ENCODE measurements at regions not wholly inside any gene's neighbourhood (a gene's known extent, or its start where the extent isn't known, plus 50 kb on each side); places are given as distances from the start of the nearest gene placed in this dataset.
"Not testable (repeated sequence)": the region's sequence is repeated elsewhere in the genome, so short reads cannot be mapped to it uniquely, and the experiment has no call there.

DNA sequence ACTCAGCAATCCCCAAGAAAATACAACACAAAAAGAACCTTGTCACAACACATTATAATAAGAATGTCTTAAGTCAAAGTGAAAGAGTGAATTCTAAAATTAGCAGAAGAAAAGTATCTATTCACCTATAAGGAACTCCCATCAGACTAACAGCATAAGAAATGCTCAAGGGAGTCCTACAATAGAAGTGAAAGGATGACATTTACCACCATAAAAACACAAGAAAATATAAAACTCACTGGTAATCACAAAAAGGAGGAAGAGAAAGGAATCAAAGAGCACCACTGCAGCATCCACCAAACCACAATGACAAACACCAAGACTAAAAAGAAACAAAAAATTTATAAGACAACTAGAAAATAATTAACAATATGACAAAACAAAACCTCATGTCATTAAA lies 257.0 kb upstream of the AGTR2 start:
- peaks cover 5% of the 10 kb centered on the region for H3K79me2 ChIP-seq (ENCODE audit: control insufficient read depth, insufficient read depth, low read length)
- H3K4me2 ChIP-seq (ENCODE audit: low read length) = no peak overlapping the region
- H3K27me3 ChIP-seq (ENCODE audit: insufficient read depth, low read length, poor library complexity) = no peaks in the 10 kb centered on the region
- H2BK5ac ChIP-seq (ENCODE audit: low read length) = no peak overlapping the region
- no peaks in the 10 kb centered on the region for H3K79me1 ChIP-seq (ENCODE audit: low read length)
- no peak overlapping the region for H3K4me3 ChIP-seq (ENCODE audit: low read length)
- no peak overlapping the region for H3K27ac ChIP-seq (ENCODE audit: low read depth, low read length)
- no peak overlapping the region for H2AK5ac ChIP-seq (ENCODE audit: low read length)
- H3K4ac ChIP-seq (ENCODE audit: low read depth, low read length) = no peak overlapping the region
- no peak overlapping the region for H4K8ac ChIP-seq (ENCODE audit: low read depth, low read length)
- H3K18ac ChIP-seq (ENCODE audit: low read length) = no peak overlapping the region
- H3K36me3 ChIP-seq (ENCODE audit: control insufficient read depth, insufficient read depth, low read length) = no peaks in the 10 kb centered on the region
- H2BK120ac ChIP-seq (ENCODE audit: low read depth, low read length) = no peak overlapping the region
- DNase-seq = no peak
- no peaks in the 10 kb centered on the region for H3K4me1 ChIP-seq (ENCODE audit: control insufficient read depth, low read depth, low read length)
- no peak overlapping the region for H2BK15ac ChIP-seq (replicated peaks; ENCODE audit: low read depth)
- H3K56ac ChIP-seq (ENCODE audit: low read length) = no peak overlapping the region
- H3K9ac ChIP-seq (ENCODE audit: low read length) = no peak overlapping the region
- H4K5ac ChIP-seq (ENCODE audit: low read length) = no peak overlapping the region
- no peak overlapping the region for H3K23ac ChIP-seq (ENCODE audit: low read length)

DNA sequence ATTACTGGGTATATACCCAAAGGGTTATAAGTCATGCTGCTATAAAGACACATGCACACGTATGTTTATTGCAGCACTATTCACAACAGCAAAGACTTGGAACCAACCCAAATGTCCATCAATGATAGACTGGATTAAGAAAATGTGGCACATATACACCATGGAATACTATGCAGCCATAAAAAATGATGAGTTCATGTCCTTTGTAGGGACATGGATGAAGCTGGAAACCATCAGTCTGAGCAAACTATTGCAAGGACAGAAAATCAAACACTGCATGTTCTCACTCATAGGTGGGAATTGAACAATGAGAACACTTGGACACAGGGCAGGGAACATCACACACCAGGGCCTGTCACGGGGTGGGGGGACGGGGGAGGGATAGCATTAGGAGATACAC lies 254.9 kb upstream of the AGTR2 start:
- not testable (repeated sequence) for DNase-seq; H3K79me1 ChIP-seq (ENCODE audit: low read length); H3K18ac ChIP-seq (ENCODE audit: low read length)

DNA sequence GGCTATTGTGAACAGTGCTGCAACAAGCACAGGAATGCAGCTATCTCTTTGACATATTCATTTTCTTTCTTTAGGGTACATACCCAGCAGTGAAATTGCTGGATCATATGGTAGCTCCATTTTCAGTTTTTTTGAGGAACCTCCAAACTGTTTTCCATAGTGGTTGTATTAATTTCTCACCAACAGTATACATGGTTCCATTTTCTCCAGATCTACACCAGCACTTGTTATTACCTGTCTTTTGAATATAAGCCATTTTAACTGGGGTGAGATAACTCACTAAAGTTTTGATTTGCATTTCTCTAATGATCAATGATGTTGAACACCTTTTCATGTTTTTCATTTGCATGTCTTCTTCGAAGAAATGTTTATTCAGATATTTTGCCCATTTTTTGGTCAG lies 241.1 kb upstream of the AGTR2 start:
- Histone ChIP-seq H3K4me2 (ENCODE audit: low read length) (no peak overlapping the region), H3K4ac (ENCODE audit: low read depth, low read length) (no peak overlapping the region), H2BK120ac (ENCODE audit: low read depth, low read length) (no peak overlapping the region), H3K27me3 (ENCODE audit: insufficient read depth, low read length, poor library complexity) (no peaks in the 10 kb centered on the region), H3K4me1 (ENCODE audit: control insufficient read depth, low read depth, low read length) (no peaks in the 10 kb centered on the region), H4K5ac (ENCODE audit: low read length) (no peak overlapping the region), H3K79me2 (ENCODE audit: control insufficient read depth, insufficient read depth, low read length) (no peaks in the 10 kb centered on the region), H3K18ac (ENCODE audit: low read length) (no peak overlapping the region), H4K8ac (ENCODE audit: low read depth, low read length) (no peak overlapping the region), H3K4me3 (ENCODE audit: low read length) (no peak overlapping the region), H2AK5ac (ENCODE audit: low read length) (no peak overlapping the region), H2BK5ac (ENCODE audit: low read length) (no peak overlapping the region), H3K56ac (ENCODE audit: low read length) (no peak overlapping the region), H3K79me1 (ENCODE audit: low read length) (no peaks in the 10 kb centered on the region), H3K23ac (ENCODE audit: low read length) (no peak overlapping the region), H3K36me3 (ENCODE audit: control insufficient read depth, insufficient read depth, low read length) (no peaks in the 10 kb centered on the region), H3K27ac (ENCODE audit: low read depth, low read length) (no peak overlapping the region), H2BK15ac (replicated peaks; ENCODE audit: low read depth) (no peak overlapping the region), H3K9ac (ENCODE audit: low read length) (no peak overlapping the region)
- no peak for DNase-seq
- WGBS (ENCODE audit: extremely low coverage, insufficient coverage, low lambda C conversion rate) = no CpG with 5 or more reads among the region's 1 CpG

More for the DNA sequence above, 254.9 kb upstream of the AGTR2 start:
- not testable (repeated sequence) for H4K5ac ChIP-seq (ENCODE audit: low read length); H3K36me3 ChIP-seq (ENCODE audit: control insufficient read depth, insufficient read depth, low read length); H3K4me3 ChIP-seq (ENCODE audit: low read length); H2BK15ac ChIP-seq (replicated peaks; ENCODE audit: low read depth); H3K4ac ChIP-seq (ENCODE audit: low read depth, low read length); H3K4me2 ChIP-seq (ENCODE audit: low read length); H3K4me1 ChIP-seq (ENCODE audit: control insufficient read depth, low read depth, low read length); H3K56ac ChIP-seq (ENCODE audit: low read length); H2BK120ac ChIP-seq (ENCODE audit: low read depth, low read length); H4K8ac ChIP-seq (ENCODE audit: low read depth, low read length); H2BK5ac ChIP-seq (ENCODE audit: low read length); H3K79me2 ChIP-seq (ENCODE audit: control insufficient read depth, insufficient read depth, low read length); H3K23ac ChIP-seq (ENCODE audit: low read length); H3K9ac ChIP-seq (ENCODE audit: low read length); H2AK5ac ChIP-seq (ENCODE audit: low read length); H3K27ac ChIP-seq (ENCODE audit: low read depth, low read length); H3K27me3 ChIP-seq (ENCODE audit: insufficient read depth, low read length, poor library complexity)
- no CpG with 5 or more reads among the region's 3 CpGs for WGBS (ENCODE audit: extremely low coverage, insufficient coverage, low lambda C conversion rate)

DNA sequence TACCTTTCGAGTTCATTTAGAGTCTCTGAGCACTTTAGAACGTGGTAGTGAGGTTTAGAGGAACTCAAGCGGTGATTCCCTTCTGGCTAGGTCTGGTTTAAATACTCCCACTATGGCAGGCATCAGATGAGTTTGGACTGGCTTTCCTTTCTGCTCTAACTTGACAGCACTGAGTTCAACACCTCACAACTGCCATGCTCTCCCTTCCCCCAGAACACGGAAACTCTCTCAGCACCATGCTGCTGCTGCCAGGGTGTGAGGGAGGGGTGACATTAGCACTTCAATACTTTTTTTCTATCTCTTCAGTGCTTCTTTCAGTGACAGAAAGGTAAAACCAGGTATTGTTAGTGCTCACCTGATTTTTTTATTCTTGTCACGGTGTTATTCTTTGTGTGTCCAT lies 234.5 kb upstream of the AGTR2 start:
- no peak overlapping the region for H3K4me2 ChIP-seq (ENCODE audit: low read length)
- no peak overlapping the region for H3K18ac ChIP-seq (ENCODE audit: low read length)
- H3K79me1 ChIP-seq (ENCODE audit: low read length) = no peaks in the 10 kb centered on the region
- no CpG with 5 or more reads among the region's 5 CpGs for WGBS (ENCODE audit: extremely low coverage, insufficient coverage, low lambda C conversion rate)
- H3K56ac ChIP-seq (ENCODE audit: low read length) = no peak overlapping the region
- H2BK120ac ChIP-seq (ENCODE audit: low read depth, low read length) = no peak overlapping the region
- H3K9ac ChIP-seq (ENCODE audit: low read length) = no peak overlapping the region
- H2AK5ac ChIP-seq (ENCODE audit: low read length) = no peak overlapping the region
- no peaks in the 10 kb centered on the region for H3K4me1 ChIP-seq (ENCODE audit: control insufficient read depth, low read depth, low read length)
- no peak overlapping the region for H4K8ac ChIP-seq (ENCODE audit: low read depth, low read length)
- no peak overlapping the region for H3K23ac ChIP-seq (ENCODE audit: low read length)
- no peak overlapping the region for H3K4ac ChIP-seq (ENCODE audit: low read depth, low read length)
- no peak overlapping the region for H2BK15ac ChIP-seq (replicated peaks; ENCODE audit: low read depth)
- H3K4me3 ChIP-seq (ENCODE audit: low read length) = no peak overlapping the region
- H3K36me3 ChIP-seq (ENCODE audit: control insufficient read depth, insufficient read depth, low read length) = no peaks in the 10 kb centered on the region
- DNase-seq = no peak
- H4K5ac ChIP-seq (ENCODE audit: low read length) = no peak overlapping the region
- no peak overlapping the region for H2BK5ac ChIP-seq (ENCODE audit: low read length)
- H3K27me3 ChIP-seq (ENCODE audit: insufficient read depth, low read length, poor library complexity) = no peaks in the 10 kb centered on the region
- no peaks in the 10 kb centered on the region for H3K79me2 ChIP-seq (ENCODE audit: control insufficient read depth, insufficient read depth, low read length)
- H3K27ac ChIP-seq (ENCODE audit: low read depth, low read length) = no peak overlapping the region

DNA sequence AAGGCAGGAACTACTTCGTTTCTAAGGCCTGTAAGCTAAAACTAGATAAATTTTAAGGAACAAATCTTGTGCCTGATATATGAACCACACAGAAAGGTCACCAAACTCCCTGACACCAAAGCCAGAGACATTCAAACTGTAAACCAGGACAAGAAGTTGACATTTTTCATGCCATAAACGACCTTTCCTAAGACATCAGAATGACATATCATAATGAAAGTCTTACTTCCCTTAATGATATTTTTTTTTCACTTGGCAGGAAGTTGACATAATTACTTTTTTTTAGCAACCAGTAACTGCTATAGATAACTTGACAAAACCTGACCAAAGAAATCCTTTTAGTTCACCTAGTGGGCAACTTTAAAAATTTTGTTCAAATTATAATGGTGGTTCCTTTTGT lies 231.5 kb upstream of the AGTR2 start:
- Histone ChIP-seq H3K79me1 (ENCODE audit: low read length) (no peaks in the 10 kb centered on the region), H3K4me1 (ENCODE audit: control insufficient read depth, low read depth, low read length) (no peaks in the 10 kb centered on the region), H3K4me2 (ENCODE audit: low read length) (no peak overlapping the region), H3K4me3 (ENCODE audit: low read length) (no peak overlapping the region), H4K8ac (ENCODE audit: low read depth, low read length) (no peak overlapping the region), H3K18ac (ENCODE audit: low read length) (no peak overlapping the region), H3K23ac (ENCODE audit: low read length) (no peak overlapping the region), H3K27ac (ENCODE audit: low read depth, low read length) (no peak overlapping the region), H3K9ac (ENCODE audit: low read length) (no peak overlapping the region), H2AK5ac (ENCODE audit: low read length) (no peak overlapping the region), H3K36me3 (ENCODE audit: control insufficient read depth, insufficient read depth, low read length) (no peaks in the 10 kb centered on the region), H2BK120ac (ENCODE audit: low read depth, low read length) (no peak overlapping the region), H2BK5ac (ENCODE audit: low read length) (no peak overlapping the region), H2BK15ac (replicated peaks; ENCODE audit: low read depth) (no peak overlapping the region), H4K5ac (ENCODE audit: low read length) (no peak overlapping the region), H3K79me2 (ENCODE audit: control insufficient read depth, insufficient read depth, low read length) (no peaks in the 10 kb centered on the region), H3K27me3 (ENCODE audit: insufficient read depth, low read length, poor library complexity) (no peaks in the 10 kb centered on the region), H3K56ac (ENCODE audit: low read length) (no peak overlapping the region), H3K4ac (ENCODE audit: low read depth, low read length) (no peak overlapping the region)
- no CpG with 5 or more reads among the region's 2 CpGs for WGBS (ENCODE audit: extremely low coverage, insufficient coverage, low lambda C conversion rate)
- DNase-seq = no peak

DNA sequence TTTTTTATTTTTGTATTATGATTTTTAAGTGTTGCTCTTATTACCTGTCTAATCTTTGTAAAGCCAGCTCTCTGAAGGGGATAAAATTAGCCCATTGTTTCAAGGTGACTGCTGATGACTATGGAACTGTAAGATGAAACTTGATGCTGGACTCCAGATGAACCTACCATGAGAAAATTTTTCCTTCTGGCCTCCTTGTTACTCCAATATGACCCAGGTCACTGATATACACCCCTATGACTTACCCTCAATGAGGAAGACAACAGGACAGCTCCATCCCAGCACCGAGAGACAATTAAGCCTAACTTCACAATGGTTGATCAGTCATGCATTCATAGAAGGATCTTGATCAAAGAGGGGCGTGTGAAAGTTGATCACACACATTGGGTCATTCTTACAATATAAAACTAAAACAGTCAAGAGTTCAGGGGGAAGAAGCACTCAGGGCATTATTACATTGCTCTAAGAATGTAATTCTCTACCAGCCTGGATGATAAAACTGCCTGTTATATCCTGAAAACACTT lies 230.8 kb upstream of the AGTR2 start:
- Histone ChIP-seq H4K5ac (ENCODE audit: low read length) (no peak overlapping the region), H4K8ac (ENCODE audit: low read depth, low read length) (no peak overlapping the region), H3K4me2 (ENCODE audit: low read length) (no peak overlapping the region), H3K56ac (ENCODE audit: low read length) (no peak overlapping the region), H3K4me3 (ENCODE audit: low read length) (no peak overlapping the region), H3K18ac (ENCODE audit: low read length) (no peak overlapping the region), H3K23ac (ENCODE audit: low read length) (no peak overlapping the region), H3K27ac (ENCODE audit: low read depth, low read length) (no peak overlapping the region), H2BK15ac (replicated peaks; ENCODE audit: low read depth) (no peak overlapping the region), H2AK5ac (ENCODE audit: low read length) (no peak overlapping the region), H2BK5ac (ENCODE audit: low read length) (no peak overlapping the region), H3K79me2 (ENCODE audit: control insufficient read depth, insufficient read depth, low read length) (no peaks in the 10 kb centered on the region), H3K4me1 (ENCODE audit: control insufficient read depth, low read depth, low read length) (no peaks in the 10 kb centered on the region), H3K79me1 (ENCODE audit: low read length) (no peaks in the 10 kb centered on the region), H2BK120ac (ENCODE audit: low read depth, low read length) (no peak overlapping the region), H3K9ac (ENCODE audit: low read length) (no peak overlapping the region), H3K4ac (ENCODE audit: low read depth, low read length) (no peak overlapping the region), H3K36me3 (ENCODE audit: control insufficient read depth, insufficient read depth, low read length) (no peaks in the 10 kb centered on the region), H3K27me3 (ENCODE audit: insufficient read depth, low read length, poor library complexity) (no peaks in the 10 kb centered on the region)
- WGBS (ENCODE audit: extremely low coverage, insufficient coverage, low lambda C conversion rate) = no CpG with 5 or more reads among the region's 2 CpGs
- DNase-seq = no peak

Measured in mesendoderm (in vitro differentiated cells).